Neural progenitor cell (in vitro differentiated cells): ENCODE measurements at regions not wholly inside any gene's neighbourhood (a gene's known extent, or its start where the extent isn't known, plus 50 kb on each side); places are given as distances from the start of the nearest gene placed in this dataset.

Source experiments
- DNase-seq: peaks from one replicate; pipeline ENCODE4 v3.0.0-alpha.2; 2016; ENCODE audit warnings: low spot score
- H2AFZ ChIP-seq: fragments of 200-600 bp; sonication (generic); replicated peaks from 2 replicates; pipeline ENCODE4 v1.6.1; 2016; ENCODE audit warnings: antibody characterized with exemption
- H3F3A ChIP-seq: fragments of 200-600 bp; sonication (generic); 2 replicates; pipeline ENCODE4 v1.6.1; 2016; ENCODE audit warnings: antibody characterized with exemption, low read depth
- H3K27ac ChIP-seq: fragments of 200-600 bp; sonication (generic); 2 replicates; pipeline ENCODE4 v1.5.1; 2016; ENCODE audit warnings: mild to moderate bottlenecking
- H3K27me3 ChIP-seq: fragments of 200-600 bp; sonication (generic); 2 replicates; pipeline ENCODE4 v1.6.1; 2016; ENCODE audit warnings: mild to moderate bottlenecking, moderate library complexity
- H3K36me3 ChIP-seq: fragments of 200-600 bp; sonication (generic); 2 replicates; pipeline ENCODE4 v1.5.1; 2016
- H3K4me1 ChIP-seq: fragments of 200-600 bp; sonication (generic); 2 replicates; pipeline ENCODE4 v1.6.1; 2016; ENCODE audit warnings: mixed run types
- H3K4me2 ChIP-seq: fragments of 200-600 bp; sonication (generic); 2 replicates; pipeline ENCODE4 v1.6.1; 2016
- H3K4me3 ChIP-seq: fragments of 200-600 bp; sonication (generic); 2 replicates; pipeline ENCODE4 v1.5.1; 2016
- H3K79me2 ChIP-seq: fragments of 200-600 bp; sonication (generic); 2 replicates; pipeline ENCODE4 v1.6.1; 2016; ENCODE audit warnings: low read depth
- H3K9ac ChIP-seq: fragments of 200-600 bp; sonication (generic); 2 replicates; pipeline ENCODE4 v1.6.1; 2016
- H3K9me3 ChIP-seq: fragments of 200-600 bp; sonication (generic); 2 replicates; pipeline ENCODE4 v1.5.1; 2016; ENCODE audit warnings: low read depth
- H4K20me1 ChIP-seq: fragments of 200-600 bp; sonication (generic); 2 replicates; pipeline ENCODE4 v1.6.1; 2016; ENCODE audit warnings: low read depth
- H3K27ac Mint-ChIP-seq: 3 replicates; pipeline ENCODE4 v1.8.0; 2021; ENCODE audit warnings: mixed read lengths
- H3K27me3 Mint-ChIP-seq: 2 replicates; pipeline ENCODE4 v1.8.0; 2022; ENCODE audit warnings: low read depth, mild to moderate bottlenecking, inconsistent platforms, moderate library complexity, mixed read lengths; ENCODE audit not compliant: insufficient read depth
- H3K36me3 Mint-ChIP-seq: 3 replicates; pipeline ENCODE4 v1.8.0; 2021; ENCODE audit warnings: mixed read lengths
- H3K4me1 Mint-ChIP-seq: 3 replicates; pipeline ENCODE4 v1.8.0; 2021; ENCODE audit warnings: mixed read lengths
- H3K4me3 Mint-ChIP-seq: 3 replicates; pipeline ENCODE4 v1.8.0; 2021; ENCODE audit warnings: mild to moderate bottlenecking, moderate library complexity, mixed read lengths
- H3K9me3 Mint-ChIP-seq: 3 replicates; pipeline ENCODE4 v1.8.0; 2020; ENCODE audit warnings: mixed read lengths
- CTCF ChIP-seq: fragments of 200-600 bp; sonication (generic); IDR thresholded peaks from 2 replicates; pipeline ENCODE4 v1.5.1; 2017; ENCODE audit warnings: antibody characterized with exemption, mild to moderate bottlenecking
- EZH2 ChIP-seq: fragments of 200-600 bp; sonication (generic); IDR thresholded peaks from 2 replicates; pipeline ENCODE4 v1.6.1; 2017; ENCODE audit warnings: antibody characterized with exemption, mild to moderate bottlenecking, moderate library complexity
- EZH2phosphoT487 ChIP-seq: fragments of 200-600 bp; sonication (generic); IDR thresholded peaks from 2 replicates; pipeline ENCODE4 v1.6.1; 2017; ENCODE audit warnings: antibody characterized with exemption

DNA sequence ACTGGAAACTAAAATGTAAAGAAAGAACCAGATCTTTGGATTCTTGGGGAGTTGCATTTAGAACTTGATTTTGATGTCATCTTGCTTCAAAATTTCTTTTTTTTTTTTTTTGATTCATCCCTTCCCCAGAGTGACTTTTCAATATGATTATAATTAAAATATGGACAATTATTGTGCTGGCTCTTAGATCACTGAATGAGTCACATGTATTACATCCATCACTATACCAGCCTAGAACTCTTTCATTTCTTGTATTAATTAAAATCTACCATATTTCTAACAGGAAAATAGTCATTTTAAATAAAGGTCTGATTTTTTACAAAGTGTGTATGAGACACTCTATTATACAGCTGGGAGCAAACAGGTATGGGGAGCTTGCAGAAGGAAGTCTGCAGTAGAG lies 269.5 kb upstream of the AKR1E2 start:
- DNase-seq = no peak
- no peak overlapping the region for H3K4me3 ChIP-seq
- H3F3A ChIP-seq = no peaks in the 10 kb centered on the region
- H4K20me1 ChIP-seq = no peaks in the 10 kb centered on the region
- no peaks in the 10 kb centered on the region for H3K27me3 Mint-ChIP-seq
- TF ChIP-seq EZH2 (no peak), EZH2phosphoT487 (no peak), CTCF (no peak)
- no peaks in the 10 kb centered on the region for H3K36me3 ChIP-seq
- H3K27ac ChIP-seq = no peak overlapping the region
- H3K27ac Mint-ChIP-seq = no peak overlapping the region
- H3K4me1 ChIP-seq = no peaks in the 10 kb centered on the region
- no peaks in the 10 kb centered on the region for H3K36me3 Mint-ChIP-seq
- H3K9ac ChIP-seq = no peak overlapping the region
- H3K4me2 ChIP-seq = no peak overlapping the region
- no peaks in the 10 kb centered on the region for H3K79me2 ChIP-seq
- no peaks in the 10 kb centered on the region for H3K9me3 ChIP-seq
- no peak overlapping the region for H3K4me3 Mint-ChIP-seq
- no peaks in the 10 kb centered on the region for H3K9me3 Mint-ChIP-seq
- no peak overlapping the region for H2AFZ ChIP-seq
- no peaks in the 10 kb centered on the region for H3K27me3 ChIP-seq
- H3K4me1 Mint-ChIP-seq = peaks cover 3% of the 10 kb centered on the region

- no peak for DNase-seq
- no peaks in the 10 kb centered on the region for H3K27me3 Mint-ChIP-seq
- H3K79me2 ChIP-seq = no peaks in the 10 kb centered on the region
Measured at GRCh38 chr10:4555920-4556319, 270.1 kb upstream of the AKR1E2 start.

DNA sequence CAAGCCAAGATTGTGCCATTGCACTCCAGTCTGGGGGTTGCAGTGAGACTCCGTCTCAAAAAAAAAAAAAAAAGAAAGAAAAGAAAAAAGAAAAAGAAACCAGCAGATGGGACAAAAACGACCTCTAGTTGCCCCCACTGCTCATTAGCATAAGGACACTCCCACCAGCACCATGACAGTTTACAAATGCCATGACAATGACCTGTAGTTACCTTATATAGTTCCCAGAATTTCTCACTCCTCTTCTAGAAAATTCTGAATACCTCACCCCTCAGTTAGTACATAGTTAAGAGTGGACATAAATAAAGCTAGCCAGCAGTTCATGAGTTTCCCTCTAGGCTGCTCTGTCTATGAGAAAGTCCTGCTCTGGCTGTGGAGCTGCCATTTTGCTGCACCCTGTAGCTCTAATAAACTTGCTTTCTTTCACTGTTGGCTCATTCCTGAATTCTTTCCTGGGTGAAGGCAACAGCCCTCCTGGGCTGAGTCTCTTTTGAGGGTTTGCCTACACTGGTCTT lies 276.8 kb upstream of the AKR1E2 start:
- no peak overlapping the region for H3K27ac Mint-ChIP-seq
- H3K4me3 ChIP-seq = no peak overlapping the region
- no peaks in the 10 kb centered on the region for H4K20me1 ChIP-seq
- DNase-seq = no peak
- no peaks in the 10 kb centered on the region for H3K4me1 ChIP-seq
- H3K9me3 ChIP-seq = no peaks in the 10 kb centered on the region
- no peak for TF ChIP-seq CTCF
- no peak for TF ChIP-seq EZH2
- TF ChIP-seq EZH2phosphoT487 = no peak
- H3K27ac ChIP-seq = no peak overlapping the region
- no peak overlapping the region for H3K9ac ChIP-seq
- no peaks in the 10 kb centered on the region for H3K36me3 Mint-ChIP-seq
- H3F3A ChIP-seq = no peaks in the 10 kb centered on the region
- no peak overlapping the region for H3K4me2 ChIP-seq
- H3K36me3 ChIP-seq = no peaks in the 10 kb centered on the region
- peaks cover 2% of the 10 kb centered on the region for H3K27me3 Mint-ChIP-seq
- H3K27me3 ChIP-seq = no peaks in the 10 kb centered on the region
- H3K4me3 Mint-ChIP-seq = no peak overlapping the region
- no peaks in the 10 kb centered on the region for H3K4me1 Mint-ChIP-seq
- no peaks in the 10 kb centered on the region for H3K9me3 Mint-ChIP-seq
- H2AFZ ChIP-seq = no peak overlapping the region
- no peaks in the 10 kb centered on the region for H3K79me2 ChIP-seq

More at GRCh38 chr10:4555920-4556319, 270.1 kb upstream of the AKR1E2 start:
- Histone ChIP-seq H3K27me3 (no peaks in the 10 kb centered on the region), H3K9ac (no peak overlapping the region), H3K9me3 (no peaks in the 10 kb centered on the region), H2AFZ (no peak overlapping the region), H3K4me1 (no peaks in the 10 kb centered on the region), H3K36me3 (no peaks in the 10 kb centered on the region), H3K27ac (no peak overlapping the region), H4K20me1 (no peaks in the 10 kb centered on the region), H3F3A (no peaks in the 10 kb centered on the region), H3K4me2 (no peak overlapping the region), H3K4me3 (no peak overlapping the region)
- peaks cover 3% of the 10 kb centered on the region for H3K4me1 Mint-ChIP-seq
- H3K9me3 Mint-ChIP-seq = no peaks in the 10 kb centered on the region
- H3K27ac Mint-ChIP-seq = no peak overlapping the region
- H3K4me3 Mint-ChIP-seq = no peak overlapping the region
- TF ChIP-seq EZH2 (no peak), EZH2phosphoT487 (no peak), CTCF (no peak)
- H3K36me3 Mint-ChIP-seq = no peaks in the 10 kb centered on the region
